ENCODE measurements at regions not wholly inside any gene's neighbourhood (a gene's known extent, or its start where the extent isn't known, plus 50 kb on each side); places are given as distances from the start of the nearest gene placed in this dataset.

GRCh38 chr10:33120700-33121099 is 162.7 kb upstream of the ITGB1 start:
- TF ChIP-seq TAF1 (IDR thresholded peaks at IDR 0.05; ENCODE audit: borderline replicate concordance, insufficient read depth, low read length), result no peak
- no peak for TF ChIP-seq POLR2AphosphoS5 (IDR thresholded peaks at IDR 0.05; ENCODE audit: low read depth, low read length)
- no peak for TF ChIP-seq REST (IDR thresholded peaks at IDR 0.05; ENCODE audit: insufficient read depth in 1 of 2, low read depth in 2 of 2, low read length in 2 of 2)
- no peak for TF ChIP-seq SIN3A (IDR thresholded peaks at IDR 0.05; ENCODE audit: borderline replicate concordance, insufficient read depth, low read length)
- no peak for TF ChIP-seq FOXP2 (optimal IDR thresholded peaks at IDR 0.05; ENCODE audit: borderline replicate concordance, extremely low read depth, extremely low read length, insufficient read depth)

GRCh38 chr10:33120275-33120674 is 162.2 kb upstream of the ITGB1 start:
- no peak for TF ChIP-seq FOXP2 (optimal IDR thresholded peaks at IDR 0.05; ENCODE audit: borderline replicate concordance, extremely low read depth, extremely low read length, insufficient read depth)
- no peak for TF ChIP-seq SIN3A (IDR thresholded peaks at IDR 0.05; ENCODE audit: borderline replicate concordance, insufficient read depth, low read length)
- TF ChIP-seq POLR2AphosphoS5 (IDR thresholded peaks at IDR 0.05; ENCODE audit: low read depth, low read length), result no peak
- TF ChIP-seq TAF1 (IDR thresholded peaks at IDR 0.05; ENCODE audit: borderline replicate concordance, insufficient read depth, low read length), result no peak
- no peak for TF ChIP-seq REST (IDR thresholded peaks at IDR 0.05; ENCODE audit: insufficient read depth in 1 of 2, low read depth in 2 of 2, low read length in 2 of 2)

- no peak for TF ChIP-seq POLR2AphosphoS5 (IDR thresholded peaks at IDR 0.05; ENCODE audit: low read depth, low read length)
- TF ChIP-seq SIN3A (IDR thresholded peaks at IDR 0.05; ENCODE audit: borderline replicate concordance, insufficient read depth, low read length), result no peak
- TF ChIP-seq FOXP2 (optimal IDR thresholded peaks at IDR 0.05; ENCODE audit: borderline replicate concordance, extremely low read depth, extremely low read length, insufficient read depth), result no peak
- no peak for TF ChIP-seq REST (IDR thresholded peaks at IDR 0.05; ENCODE audit: insufficient read depth in 1 of 2, low read depth in 2 of 2, low read length in 2 of 2)
- no peak for TF ChIP-seq TAF1 (IDR thresholded peaks at IDR 0.05; ENCODE audit: borderline replicate concordance, insufficient read depth, low read length)
These were observed 159.8 kb upstream of the ITGB1 start for GRCh38 chr10:33117816-33118215.

- TF ChIP-seq SIN3A (IDR thresholded peaks at IDR 0.05; ENCODE audit: borderline replicate concordance, insufficient read depth, low read length), result no peak
- TF ChIP-seq FOXP2 (optimal IDR thresholded peaks at IDR 0.05; ENCODE audit: borderline replicate concordance, extremely low read depth, extremely low read length, insufficient read depth), result no peak
- no peak for TF ChIP-seq TAF1 (IDR thresholded peaks at IDR 0.05; ENCODE audit: borderline replicate concordance, insufficient read depth, low read length)
- no peak for TF ChIP-seq POLR2AphosphoS5 (IDR thresholded peaks at IDR 0.05; ENCODE audit: low read depth, low read length)
- no peak for TF ChIP-seq REST (IDR thresholded peaks at IDR 0.05; ENCODE audit: insufficient read depth in 1 of 2, low read depth in 2 of 2, low read length in 2 of 2)
These were observed 159.2 kb upstream of the ITGB1 start for GRCh38 chr10:33117230-33117629.
